ENCODE measurements at regions not wholly inside any gene's neighbourhood (a gene's known extent, or its start where the extent isn't known, plus 50 kb on each side); places are given as distances from the start of the nearest gene placed in this dataset.

- no peak overlapping the region for H3K4me3 ChIP-seq (ENCODE audit: low read depth, low read length)
- DNase-seq (ENCODE audit: low read depth), result no peak
- CTCF ChIA-PET, result no interaction called here
- POLR2A ChIA-PET, result no interaction called here
- no peak for TF ChIP-seq CTCF (IDR thresholded peaks at IDR 0.05; ENCODE audit: insufficient read depth, low read depth, low read length)
- H3K36me3 ChIP-seq (ENCODE audit: control insufficient read depth, insufficient read depth, low read length), result no peaks in the 10 kb centered on the region
- no peaks in the 10 kb centered on the region for H3K27me3 ChIP-seq (ENCODE audit: control insufficient read depth, insufficient read depth, low read length)
Observed at GRCh38 chr2:30339071-30339470, 107.7 kb downstream of the LBH start.

- H3K27me3 ChIP-seq (ENCODE audit: control insufficient read depth, insufficient read depth, low read length), result no peaks in the 10 kb centered on the region
- DNase-seq (ENCODE audit: low read depth), result no peak
- no peak overlapping the region for H3K4me3 ChIP-seq (ENCODE audit: low read depth, low read length)
- H3K36me3 ChIP-seq (ENCODE audit: control insufficient read depth, insufficient read depth, low read length), result no peaks in the 10 kb centered on the region
- CTCF ChIA-PET, result no interaction called here
- no peak for TF ChIP-seq CTCF (IDR thresholded peaks at IDR 0.05; ENCODE audit: insufficient read depth, low read depth, low read length)
- POLR2A ChIA-PET, result no interaction called here
Observed at GRCh38 chr2:30341500-30342267, 105.4 kb upstream of the LCLAT1 start.

GRCh38 chr2:30346471-30347169, 100.4 kb upstream of the LCLAT1 start:
- Histone ChIP-seq H3K4me3 (ENCODE audit: low read depth, low read length) (no peak overlapping the region), H3K27me3 (ENCODE audit: control insufficient read depth, insufficient read depth, low read length) (no peaks in the 10 kb centered on the region), H3K36me3 (ENCODE audit: control insufficient read depth, insufficient read depth, low read length) (no peaks in the 10 kb centered on the region)
- DNase-seq (ENCODE audit: low read depth), result no peak
- ChIA-PET CTCF (no interaction called here), POLR2A (no interaction called here)
- TF ChIP-seq CTCF (IDR thresholded peaks at IDR 0.05; ENCODE audit: insufficient read depth, low read depth, low read length), result no peak

- H3K4me3 ChIP-seq (ENCODE audit: low read depth, low read length), result no peak overlapping the region
- TF ChIP-seq CTCF (IDR thresholded peaks at IDR 0.05; ENCODE audit: insufficient read depth, low read depth, low read length), result no peak
- ChIA-PET CTCF (interaction anchor here (1.7 kb wide), 1 partner anchor 12 kb away, joined by 5 read pairs; no protein-coding TSS in a partner anchor), POLR2A (no interaction called here)
- DNase-seq (ENCODE audit: low read depth), result no peak
- no peaks in the 10 kb centered on the region for H3K36me3 ChIP-seq (ENCODE audit: control insufficient read depth, insufficient read depth, low read length)
- H3K27me3 ChIP-seq (ENCODE audit: control insufficient read depth, insufficient read depth, low read length), result no peaks in the 10 kb centered on the region
Observed at GRCh38 chr2:30348825-30349224, 98.2 kb upstream of the LCLAT1 start.

GRCh38 chr2:30349691-30350090, 97.4 kb upstream of the LCLAT1 start:
- Histone ChIP-seq H3K36me3 (ENCODE audit: control insufficient read depth, insufficient read depth, low read length) (no peaks in the 10 kb centered on the region), H3K27me3 (ENCODE audit: control insufficient read depth, insufficient read depth, low read length) (no peaks in the 10 kb centered on the region), H3K4me3 (ENCODE audit: low read depth, low read length) (no peak overlapping the region)
- DNase-seq (ENCODE audit: low read depth), result peak; percentile 50
- POLR2A ChIA-PET, result no interaction called here
- TF ChIP-seq CTCF (IDR thresholded peaks at IDR 0.05; ENCODE audit: insufficient read depth, low read depth, low read length), result no peak
- CTCF ChIA-PET, result interaction anchor here (1.1 kb wide), 1 partner anchor 10 kb away, joined by 4 read pairs; no protein-coding TSS in a partner anchor
